ENCODE measurements at regions not wholly inside any gene's neighbourhood (a gene's known extent, or its start where the extent isn't known, plus 50 kb on each side); places are given as distances from the start of the nearest gene placed in this dataset.
"Not testable (repeated sequence)": the region's sequence is repeated elsewhere in the genome, so short reads cannot be mapped to it uniquely, and the experiment has no call there.

- Histone ChIP-seq H3K9me3 (ENCODE audit: control insufficient read depth, low read length) (no peaks in the 10 kb centered on the region), H3K36me3 (ENCODE audit: control insufficient read depth, insufficient read depth, low read length, severe bottlenecking) (no peaks in the 10 kb centered on the region), H3K9ac (ENCODE audit: low read length) (no peak overlapping the region), H3K27me3 (replicated peaks; ENCODE audit: control insufficient read depth, insufficient read depth, low read length) (no peaks in the 10 kb centered on the region), H3K4me1 (ENCODE audit: control insufficient read depth, insufficient read depth, low read length) (peaks cover 18% of the 10 kb centered on the region), H3K4me3 (ENCODE audit: low read length) (no peak overlapping the region)
- DNase-seq (ENCODE audit: low read depth), result no peak
Observed at GRCh38 chr12:18872770-18873169, 134.9 kb downstream of the CAPZA3 start.

GRCh38 chr12:18878676-18879180 lies 140.8 kb downstream of the CAPZA3 start:
- H3K9ac ChIP-seq (ENCODE audit: low read length), result no peak overlapping the region
- H3K27me3 ChIP-seq (replicated peaks; ENCODE audit: control insufficient read depth, insufficient read depth, low read length), result no peaks in the 10 kb centered on the region
- no peak overlapping the region for H3K4me3 ChIP-seq (ENCODE audit: low read length)
- H3K9me3 ChIP-seq (ENCODE audit: control insufficient read depth, low read length), result no peaks in the 10 kb centered on the region
- H3K4me1 ChIP-seq (ENCODE audit: control insufficient read depth, insufficient read depth, low read length), result no peaks in the 10 kb centered on the region
- H3K36me3 ChIP-seq (ENCODE audit: control insufficient read depth, insufficient read depth, low read length, severe bottlenecking), result no peaks in the 10 kb centered on the region
- DNase-seq (ENCODE audit: low read depth), result no peak

GRCh38 chr12:18882690-18883089 lies 144.8 kb downstream of the CAPZA3 start:
- Histone ChIP-seq H3K9ac (ENCODE audit: low read length) (no peak overlapping the region), H3K9me3 (ENCODE audit: control insufficient read depth, low read length) (no peaks in the 10 kb centered on the region), H3K4me3 (ENCODE audit: low read length) (no peak overlapping the region), H3K4me1 (ENCODE audit: control insufficient read depth, insufficient read depth, low read length) (no peaks in the 10 kb centered on the region), H3K27me3 (replicated peaks; ENCODE audit: control insufficient read depth, insufficient read depth, low read length) (no peaks in the 10 kb centered on the region), H3K36me3 (ENCODE audit: control insufficient read depth, insufficient read depth, low read length, severe bottlenecking) (no peaks in the 10 kb centered on the region)
- DNase-seq (ENCODE audit: low read depth), result no peak

- no peak overlapping the region for H3K9ac ChIP-seq (ENCODE audit: low read length)
- H3K4me3 ChIP-seq (ENCODE audit: low read length), result no peak overlapping the region
- no peaks in the 10 kb centered on the region for H3K4me1 ChIP-seq (ENCODE audit: control insufficient read depth, insufficient read depth, low read length)
- no peak for DNase-seq (ENCODE audit: low read depth)
- H3K36me3 ChIP-seq (ENCODE audit: control insufficient read depth, insufficient read depth, low read length, severe bottlenecking), result no peaks in the 10 kb centered on the region
- peaks cover 5% of the 10 kb centered on the region for H3K9me3 ChIP-seq (ENCODE audit: control insufficient read depth, low read length)
- no peaks in the 10 kb centered on the region for H3K27me3 ChIP-seq (replicated peaks; ENCODE audit: control insufficient read depth, insufficient read depth, low read length)
Observed at GRCh38 chr12:18886962-18887361, 149.0 kb downstream of the CAPZA3 start.

GRCh38 chr12:18887368-18887767 lies 149.4 kb downstream of the CAPZA3 start:
- Histone ChIP-seq H3K9ac (ENCODE audit: low read length) (no peak overlapping the region), H3K27me3 (replicated peaks; ENCODE audit: control insufficient read depth, insufficient read depth, low read length) (no peaks in the 10 kb centered on the region), H3K9me3 (ENCODE audit: control insufficient read depth, low read length) (peaks cover 5% of the 10 kb centered on the region), H3K4me3 (ENCODE audit: low read length) (no peak overlapping the region), H3K4me1 (ENCODE audit: control insufficient read depth, insufficient read depth, low read length) (no peaks in the 10 kb centered on the region), H3K36me3 (ENCODE audit: control insufficient read depth, insufficient read depth, low read length, severe bottlenecking) (no peaks in the 10 kb centered on the region)
- no peak for DNase-seq (ENCODE audit: low read depth)

GRCh38 chr12:18888047-18888446 lies 150.1 kb downstream of the CAPZA3 start:
- no peak overlapping the region for H3K9ac ChIP-seq (ENCODE audit: low read length)
- no peaks in the 10 kb centered on the region for H3K36me3 ChIP-seq (ENCODE audit: control insufficient read depth, insufficient read depth, low read length, severe bottlenecking)
- no peak overlapping the region for H3K4me3 ChIP-seq (ENCODE audit: low read length)
- DNase-seq (ENCODE audit: low read depth), result no peak
- no peaks in the 10 kb centered on the region for H3K27me3 ChIP-seq (replicated peaks; ENCODE audit: control insufficient read depth, insufficient read depth, low read length)
- no peaks in the 10 kb centered on the region for H3K4me1 ChIP-seq (ENCODE audit: control insufficient read depth, insufficient read depth, low read length)
- peaks cover 5% of the 10 kb centered on the region for H3K9me3 ChIP-seq (ENCODE audit: control insufficient read depth, low read length)

GRCh38 chr12:18890621-18891020 lies 152.7 kb downstream of the CAPZA3 start:
- H3K4me1 ChIP-seq (ENCODE audit: control insufficient read depth, insufficient read depth, low read length); H3K36me3 ChIP-seq (ENCODE audit: control insufficient read depth, insufficient read depth, low read length, severe bottlenecking); H3K9ac ChIP-seq (ENCODE audit: low read length); H3K4me3 ChIP-seq (ENCODE audit: low read length); H3K9me3 ChIP-seq (ENCODE audit: control insufficient read depth, low read length); DNase-seq (ENCODE audit: low read depth); H3K27me3 ChIP-seq (replicated peaks; ENCODE audit: control insufficient read depth, insufficient read depth, low read length): not testable (repeated sequence)

GRCh38 chr12:18895540-18895939 lies 157.6 kb downstream of the CAPZA3 start:
- peaks cover 14% of the 10 kb centered on the region for H3K4me1 ChIP-seq (ENCODE audit: control insufficient read depth, insufficient read depth, low read length)
- H3K9me3 ChIP-seq (ENCODE audit: control insufficient read depth, low read length), result peaks cover 5% of the 10 kb centered on the region
- no peak for DNase-seq (ENCODE audit: low read depth)
- no peaks in the 10 kb centered on the region for H3K27me3 ChIP-seq (replicated peaks; ENCODE audit: control insufficient read depth, insufficient read depth, low read length)
- H3K36me3 ChIP-seq (ENCODE audit: control insufficient read depth, insufficient read depth, low read length, severe bottlenecking), result no peaks in the 10 kb centered on the region
- H3K4me3 ChIP-seq (ENCODE audit: low read length), result no peak overlapping the region
- no peak overlapping the region for H3K9ac ChIP-seq (ENCODE audit: low read length)

GRCh38 chr12:18895946-18896345 lies 158.0 kb downstream of the CAPZA3 start:
- Histone ChIP-seq H3K36me3 (ENCODE audit: control insufficient read depth, insufficient read depth, low read length, severe bottlenecking) (no peaks in the 10 kb centered on the region), H3K27me3 (replicated peaks; ENCODE audit: control insufficient read depth, insufficient read depth, low read length) (no peaks in the 10 kb centered on the region), H3K4me3 (ENCODE audit: low read length) (no peak overlapping the region), H3K9me3 (ENCODE audit: control insufficient read depth, low read length) (peaks cover 5% of the 10 kb centered on the region), H3K9ac (ENCODE audit: low read length) (no peak overlapping the region), H3K4me1 (ENCODE audit: control insufficient read depth, insufficient read depth, low read length) (peaks cover 14% of the 10 kb centered on the region)
- no peak for DNase-seq (ENCODE audit: low read depth)

- DNase-seq (ENCODE audit: low read depth), result no peak
Observed at GRCh38 chr12:18897823-18898222, 159.9 kb downstream of the CAPZA3 start.

GRCh38 chr12:18898470-18898869 lies 160.6 kb downstream of the CAPZA3 start:
- Histone ChIP-seq H3K9me3 (ENCODE audit: control insufficient read depth, low read length) (no peaks in the 10 kb centered on the region), H3K4me1 (ENCODE audit: control insufficient read depth, insufficient read depth, low read length) (peaks cover 14% of the 10 kb centered on the region), H3K9ac (ENCODE audit: low read length) (no peak overlapping the region), H3K4me3 (ENCODE audit: low read length) (no peak overlapping the region), H3K36me3 (ENCODE audit: control insufficient read depth, insufficient read depth, low read length, severe bottlenecking) (no peaks in the 10 kb centered on the region), H3K27me3 (replicated peaks; ENCODE audit: control insufficient read depth, insufficient read depth, low read length) (no peaks in the 10 kb centered on the region)
- DNase-seq (ENCODE audit: low read depth), result no peak

More at GRCh38 chr12:18897823-18898222, 159.9 kb downstream of the CAPZA3 start:
- H3K4me3 ChIP-seq (ENCODE audit: low read length), result no peak overlapping the region
- no peak overlapping the region for H3K9ac ChIP-seq (ENCODE audit: low read length)
- H3K4me1 ChIP-seq (ENCODE audit: control insufficient read depth, insufficient read depth, low read length), result peaks cover 14% of the 10 kb centered on the region
- H3K9me3 ChIP-seq (ENCODE audit: control insufficient read depth, low read length), result no peaks in the 10 kb centered on the region
- H3K27me3 ChIP-seq (replicated peaks; ENCODE audit: control insufficient read depth, insufficient read depth, low read length), result no peaks in the 10 kb centered on the region
- no peaks in the 10 kb centered on the region for H3K36me3 ChIP-seq (ENCODE audit: control insufficient read depth, insufficient read depth, low read length, severe bottlenecking)

- Histone ChIP-seq H3K9ac (ENCODE audit: low read length) (no peak overlapping the region), H3K36me3 (ENCODE audit: control insufficient read depth, insufficient read depth, low read length, severe bottlenecking) (no peaks in the 10 kb centered on the region), H3K4me1 (ENCODE audit: control insufficient read depth, insufficient read depth, low read length) (peaks cover 14% of the 10 kb centered on the region), H3K9me3 (ENCODE audit: control insufficient read depth, low read length) (no peaks in the 10 kb centered on the region), H3K4me3 (ENCODE audit: low read length) (no peak overlapping the region), H3K27me3 (replicated peaks; ENCODE audit: control insufficient read depth, insufficient read depth, low read length) (no peaks in the 10 kb centered on the region)
- DNase-seq (ENCODE audit: low read depth), result no peak
Observed at GRCh38 chr12:18899162-18899561, 161.2 kb downstream of the CAPZA3 start.
